Endodermal cell (in vitro differentiated cells): ENCODE measurements at regions not wholly inside any gene's neighbourhood (a gene's known extent, or its start where the extent isn't known, plus 50 kb on each side); places are given as distances from the start of the nearest gene placed in this dataset.

Experiments
- DNase-seq: peaks from one replicate; pipeline ENCODE4 v3.0.0-alpha.2; 2017
- H3K27ac ChIP-seq: 2 replicates; pipeline ENCODE4 v1.5.1; 2013; ENCODE audit warnings: mild to moderate bottlenecking, low read depth, low read length, moderate library complexity
- H3K27me3 ChIP-seq: 2 replicates; pipeline ENCODE4 v1.6.1; 2013; ENCODE audit warnings: mild to moderate bottlenecking, low read length, moderate library complexity; ENCODE audit not compliant: insufficient read depth, control insufficient read depth, poor library complexity, severe bottlenecking
- H3K36me3 ChIP-seq: 2 replicates; pipeline ENCODE4 v1.7.0; 2013; ENCODE audit warnings: mild to moderate bottlenecking, low read length, moderate library complexity; ENCODE audit not compliant: control insufficient read depth, insufficient read depth
- H3K4me1 ChIP-seq: one replicate; pipeline ENCODE4 v1.7.0; 2013; ENCODE audit warnings: low read length; ENCODE audit not compliant: control insufficient read depth, insufficient read depth
- H3K4me3 ChIP-seq: 2 replicates; pipeline ENCODE4 v1.5.1; 2013; ENCODE audit warnings: mild to moderate bottlenecking, low read length, moderate library complexity
- H3K9ac ChIP-seq: 2 replicates; pipeline ENCODE4 v1.6.1; 2013; ENCODE audit warnings: mild to moderate bottlenecking, low read length, moderate library complexity; ENCODE audit not compliant: poor library complexity, severe bottlenecking; ENCODE audit errors: extremely low read depth
- H3K9me3 ChIP-seq: 2 replicates; pipeline ENCODE4 v1.6.1; 2013; ENCODE audit warnings: mild to moderate bottlenecking, low read length, moderate library complexity; ENCODE audit not compliant: control insufficient read depth
- H3K27ac Mint-ChIP-seq: 2 replicates; pipeline ENCODE4 v1.8.0; 2020; ENCODE audit warnings: mixed read lengths
- H3K27me3 Mint-ChIP-seq: 2 replicates; pipeline ENCODE4 v1.8.0; 2021; ENCODE audit warnings: mild to moderate bottlenecking, mixed read lengths; ENCODE audit not compliant: insufficient read depth
- H3K36me3 Mint-ChIP-seq: 2 replicates; pipeline ENCODE4 v1.8.0; 2020; ENCODE audit warnings: low read depth, mixed read lengths
- H3K4me1 Mint-ChIP-seq: 2 replicates; pipeline ENCODE4 v1.8.0; 2020; ENCODE audit warnings: mixed read lengths
- H3K4me3 Mint-ChIP-seq: 2 replicates; pipeline ENCODE4 v1.8.0; 2020; ENCODE audit warnings: mild to moderate bottlenecking, moderate library complexity, mixed read lengths
- H3K9me3 Mint-ChIP-seq: 2 replicates; pipeline ENCODE4 v1.8.0; 2020; ENCODE audit warnings: mild to moderate bottlenecking, mixed read lengths
- CTCF ChIP-seq: fragments of 200-600 bp; sonication (generic); conservative IDR thresholded peaks from 2 replicates; pipeline ENCODE4 v1.5.0; 2021; ENCODE audit warnings: antibody characterized with exemption, mild to moderate bottlenecking
- WGBS, 2 experiments: methylation state at CpG; one replicate each; pipeline versions ENCODE4 v1.1.5 to v1.1.7; 2013; ENCODE audit warnings: missing lambda C conversion rate in 2 of 2, mixed read lengths in 1 of 2; ENCODE audit not compliant: insufficient coverage in 1 of 2, insufficient read length in 1 of 2; 5-methylcytosine and 5-hydroxymethylcytosine counted together

- no peaks in the 10 kb centered on the region for H3K36me3 ChIP-seq
- no peak overlapping the region for H3K27ac ChIP-seq
- no peak for TF ChIP-seq CTCF
- no peaks in the 10 kb centered on the region for H3K4me1 ChIP-seq
- no peak overlapping the region for H3K27ac Mint-ChIP-seq
- no peaks in the 10 kb centered on the region for H3K4me1 Mint-ChIP-seq
- H3K9me3 ChIP-seq: peaks cover 2% of the 10 kb centered on the region
- DNase-seq: no peak
- no peaks in the 10 kb centered on the region for H3K36me3 Mint-ChIP-seq
- H3K27me3 Mint-ChIP-seq: no peaks in the 10 kb centered on the region
- no peaks in the 10 kb centered on the region for H3K9me3 Mint-ChIP-seq
- 80 to 91% methylated on average over 1 to 4 of the region's 4 CpGs for WGBS, 2 experiments
- H3K4me3 Mint-ChIP-seq: no peak overlapping the region
- peaks cover 8% of the 10 kb centered on the region for H3K27me3 ChIP-seq
- H3K4me3 ChIP-seq: no peak overlapping the region
- no peak overlapping the region for H3K9ac ChIP-seq
Observed at GRCh38 chr2:195471807-195472206, 185.2 kb upstream of the SLC39A10 start.

- Mint-ChIP-seq H3K4me3 (no peak overlapping the region), H3K27ac (no peak overlapping the region), H3K9me3 (no peaks in the 10 kb centered on the region), H3K27me3 (no peaks in the 10 kb centered on the region), H3K36me3 (no peaks in the 10 kb centered on the region), H3K4me1 (no peaks in the 10 kb centered on the region)
- WGBS, 2 experiments: 90 to 92% methylated on average over 2 of the region's 2 CpGs
- no peak for DNase-seq
- TF ChIP-seq CTCF: no peak
- no peak overlapping the region for H3K27ac ChIP-seq
- H3K27me3 ChIP-seq: peaks cover 8% of the 10 kb centered on the region
- no peak overlapping the region for H3K4me3 ChIP-seq
- H3K9me3 ChIP-seq: peaks cover 8% of the 10 kb centered on the region
- no peak overlapping the region for H3K9ac ChIP-seq
- no peaks in the 10 kb centered on the region for H3K4me1 ChIP-seq
- no peaks in the 10 kb centered on the region for H3K36me3 ChIP-seq
Observed at GRCh38 chr2:195471163-195471562, 185.9 kb upstream of the SLC39A10 start.

- H3K4me3 Mint-ChIP-seq: no peak overlapping the region
- peaks cover 8% of the 10 kb centered on the region for H3K27me3 ChIP-seq
- DNase-seq: no peak
- H3K4me3 ChIP-seq: no peak overlapping the region
- no peak for TF ChIP-seq CTCF
- peaks cover 4% of the 10 kb centered on the region for H3K9me3 Mint-ChIP-seq
- H3K36me3 Mint-ChIP-seq: no peaks in the 10 kb centered on the region
- peaks cover 12% of the 10 kb centered on the region for H3K9me3 ChIP-seq
- H3K27ac Mint-ChIP-seq: no peak overlapping the region
- no peaks in the 10 kb centered on the region for H3K27me3 Mint-ChIP-seq
- no peaks in the 10 kb centered on the region for H3K4me1 Mint-ChIP-seq
- no peaks in the 10 kb centered on the region for H3K36me3 ChIP-seq
- no peak overlapping the region for H3K27ac ChIP-seq
- no peaks in the 10 kb centered on the region for H3K4me1 ChIP-seq
- no peak overlapping the region for H3K9ac ChIP-seq
Observed at GRCh38 chr2:195470622-195471021, 186.4 kb upstream of the SLC39A10 start.
